ENCODE measurements at regions not wholly inside any gene's neighbourhood (a gene's known extent, or its start where the extent isn't known, plus 50 kb on each side); places are given as distances from the start of the nearest gene placed in this dataset.
A peak's percentile ranks its signal among the peaks of the same experiment; 100 is the strongest.

DNA sequence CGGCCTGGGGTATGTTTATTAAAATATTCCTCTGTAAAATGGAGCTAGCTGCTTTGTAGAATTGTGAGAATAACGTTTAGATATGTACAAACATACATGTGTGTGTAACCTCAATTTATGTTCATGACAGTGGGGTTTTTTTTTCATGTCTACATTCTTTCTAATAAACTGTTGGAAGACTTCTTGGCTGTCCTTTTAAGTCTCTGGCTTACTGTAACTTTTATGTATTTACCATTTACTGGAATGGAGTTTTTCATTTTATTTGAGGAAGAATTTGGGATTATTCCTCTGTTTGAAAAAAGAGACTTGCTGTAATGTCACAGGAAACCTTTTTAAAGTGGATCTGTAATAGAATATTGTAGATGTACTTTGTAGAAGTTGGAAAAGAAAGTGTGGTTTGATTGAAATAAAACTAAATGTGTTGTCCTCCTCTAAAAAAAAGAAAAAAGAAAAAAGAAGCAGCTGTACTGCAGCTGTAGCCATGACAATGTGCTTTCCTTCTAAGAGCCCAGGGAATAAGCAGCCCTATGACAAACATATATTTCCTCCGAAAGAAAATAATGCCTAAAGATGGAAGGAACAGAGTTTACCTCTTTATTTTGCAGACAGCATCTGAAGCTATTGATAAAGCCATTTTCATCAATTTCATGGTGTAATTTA, 71.2 kb upstream of the FREM1 start:
- Histone ChIP-seq H3K9me3 (no peaks in the 10 kb centered on the region), H3K36me3 (no peaks in the 10 kb centered on the region), H3K27me3 (no peaks in the 10 kb centered on the region), H3K4me1 (no peaks in the 10 kb centered on the region), H3K4me3 (no peak overlapping the region), H3K27ac (no peak overlapping the region)
- ATAC-seq: no peak
- intact Hi-C loops (cut with DNase I; ENCODE audit: low total_unique reads): no loop called here
- in situ Hi-C loops (cut with MboI; ENCODE audit: low sequenced_read_pairs in 4 of 4): no loop called here
- DNase-seq: no peak
- no peak for TF ChIP-seq POLR2A (IDR thresholded peaks at IDR 0.05)
- TF ChIP-seq, protein P1, sequence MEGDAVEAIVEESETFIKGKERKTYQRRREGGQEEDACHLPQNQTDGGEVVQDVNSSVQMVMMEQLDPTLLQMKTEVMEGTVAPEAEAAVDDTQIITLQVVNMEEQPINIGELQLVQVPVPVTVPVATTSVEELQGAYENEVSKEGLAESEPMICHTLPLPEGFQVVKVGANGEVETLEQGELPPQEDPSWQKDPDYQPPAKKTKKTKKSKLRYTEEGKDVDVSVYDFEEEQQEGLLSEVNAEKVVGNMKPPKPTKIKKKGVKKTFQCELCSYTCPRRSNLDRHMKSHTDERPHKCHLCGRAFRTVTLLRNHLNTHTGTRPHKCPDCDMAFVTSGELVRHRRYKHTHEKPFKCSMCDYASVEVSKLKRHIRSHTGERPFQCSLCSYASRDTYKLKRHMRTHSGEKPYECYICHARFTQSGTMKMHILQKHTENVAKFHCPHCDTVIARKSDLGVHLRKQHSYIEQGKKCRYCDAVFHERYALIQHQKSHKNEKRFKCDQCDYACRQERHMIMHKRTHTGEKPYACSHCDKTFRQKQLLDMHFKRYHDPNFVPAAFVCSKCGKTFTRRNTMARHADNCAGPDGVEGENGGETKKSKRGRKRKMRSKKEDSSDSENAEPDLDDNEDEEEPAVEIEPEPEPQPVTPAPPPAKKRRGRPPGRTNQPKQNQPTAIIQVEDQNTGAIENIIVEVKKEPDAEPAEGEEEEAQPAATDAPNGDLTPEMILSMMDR (IDR thresholded peaks at IDR 0.05 in 4 of 5, conservative IDR thresholded peaks at IDR 0.05 in 1 of 5): no peak

DNA sequence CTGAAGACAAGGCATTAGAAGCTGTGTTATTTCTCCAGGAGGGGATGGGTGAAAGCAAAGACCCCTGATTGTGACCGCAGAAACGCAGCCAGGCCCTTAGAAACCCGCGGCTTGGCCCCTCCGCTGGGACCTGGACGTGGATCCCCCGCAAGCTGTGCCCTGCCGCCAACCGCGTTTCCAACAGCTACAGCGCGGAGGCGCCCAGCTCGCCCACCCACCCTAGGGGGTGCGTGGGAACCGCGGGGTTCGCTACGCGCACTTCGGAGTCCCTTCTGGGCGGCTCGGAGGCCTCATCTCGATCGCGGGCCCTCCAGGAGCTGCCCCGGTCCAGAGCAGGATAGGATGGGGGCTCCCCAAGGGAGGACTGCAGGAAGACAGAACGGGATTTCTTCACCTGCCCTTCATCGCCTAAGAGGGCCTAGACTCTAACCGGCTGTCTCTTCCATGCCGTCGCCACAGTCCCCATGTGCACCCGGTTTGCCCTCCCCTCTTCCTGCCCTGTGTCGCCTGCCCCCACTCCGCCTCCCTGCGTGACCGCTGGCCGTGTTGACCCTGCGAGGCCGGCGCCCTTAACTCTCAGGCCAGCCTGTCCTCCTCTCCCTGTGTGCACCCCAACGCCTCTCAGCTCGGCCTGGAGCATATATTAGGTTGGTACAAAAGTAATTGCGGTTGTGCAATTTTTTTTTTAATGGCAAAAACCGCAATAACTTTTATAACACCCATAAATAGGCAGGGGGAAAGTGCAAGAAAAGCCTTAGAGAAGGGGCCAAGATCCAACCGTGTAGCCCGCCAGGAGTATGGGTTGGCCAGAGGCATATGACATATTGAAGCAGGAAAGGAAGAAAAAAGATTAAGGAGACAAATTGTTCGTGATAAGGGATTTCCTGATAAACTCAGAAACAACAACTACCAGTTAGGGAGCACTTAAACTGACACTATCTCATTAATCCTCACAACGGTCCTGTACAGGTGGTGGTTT, 68.1 kb upstream of the FREM1 start:
- Histone ChIP-seq H3K27me3 (no peaks in the 10 kb centered on the region), H3K4me1 (no peaks in the 10 kb centered on the region), H3K9me3 (no peaks in the 10 kb centered on the region), H3K4me3 (no peak overlapping the region), H3K36me3 (no peaks in the 10 kb centered on the region), H3K27ac (no peak overlapping the region)
- TF ChIP-seq, protein P1 (IDR thresholded peaks at IDR 0.05 in 4 of 5, conservative IDR thresholded peaks at IDR 0.05 in 1 of 5): no peak
- no peak for TF ChIP-seq POLR2A (IDR thresholded peaks at IDR 0.05)
- DNase-seq: no peak
- intact Hi-C loops (cut with DNase I; ENCODE audit: low total_unique reads) (no loop called here), in situ Hi-C loops (cut with MboI; ENCODE audit: low sequenced_read_pairs in 4 of 4) (no loop called here)
- no peak for ATAC-seq

DNA sequence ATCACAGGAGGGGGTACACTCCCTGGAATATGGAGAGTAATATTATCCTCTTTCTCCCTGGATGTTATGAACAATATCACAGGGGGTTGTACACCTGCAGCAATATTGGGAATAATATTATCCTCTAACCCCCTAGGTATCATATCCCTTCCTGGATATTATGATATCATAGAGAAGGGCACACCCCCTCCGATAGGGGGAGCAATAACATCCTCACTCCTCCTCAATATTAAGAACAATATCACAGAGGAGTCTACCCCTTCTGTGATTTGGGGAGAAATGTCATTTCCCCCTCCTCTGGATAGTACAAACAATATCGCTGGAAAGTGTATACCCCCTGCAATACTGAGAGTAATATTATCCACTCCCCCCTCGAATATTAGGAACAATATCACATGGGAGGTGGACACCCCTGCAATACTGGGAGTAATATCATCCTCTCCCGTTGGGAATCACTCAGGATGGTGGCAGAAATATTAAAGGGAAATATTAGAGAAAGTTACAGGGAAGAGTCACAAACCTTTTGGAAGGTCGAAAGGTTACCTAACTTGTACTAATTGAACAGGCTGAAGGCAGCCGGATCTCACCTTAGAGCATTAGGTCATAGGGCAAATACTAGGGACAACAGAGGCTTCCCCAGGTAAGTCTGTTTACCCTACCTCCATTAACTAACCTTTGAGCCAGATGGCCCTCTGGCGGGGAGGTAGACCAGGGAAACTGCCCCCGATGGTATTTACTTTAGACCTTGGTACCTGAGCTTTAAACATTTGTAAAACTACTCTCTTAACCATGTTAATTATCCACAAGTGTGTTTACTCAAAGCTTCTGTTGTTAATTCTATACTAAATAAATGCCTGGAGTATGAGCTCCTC, 57.5 kb upstream of the FREM1 start:
- H3K36me3 ChIP-seq: no peaks in the 10 kb centered on the region
- H3K27me3 ChIP-seq: no peaks in the 10 kb centered on the region
- intact Hi-C loops (cut with DNase I; ENCODE audit: low total_unique reads): no loop called here
- H3K27ac ChIP-seq: no peak overlapping the region
- TF ChIP-seq, protein P1 (IDR thresholded peaks at IDR 0.05 in 4 of 5, conservative IDR thresholded peaks at IDR 0.05 in 1 of 5): no peak
- TF ChIP-seq POLR2A (IDR thresholded peaks at IDR 0.05): no peak
- no peaks in the 10 kb centered on the region for H3K9me3 ChIP-seq
- no peaks in the 10 kb centered on the region for H3K4me1 ChIP-seq
- DNase-seq (no peak), ATAC-seq (no peak)
- no peak overlapping the region for H3K4me3 ChIP-seq
- in situ Hi-C loops (cut with MboI; ENCODE audit: low sequenced_read_pairs in 4 of 4): loop anchor here in 1 of 4 donors (25.0 kb wide), 1 partner anchor 95 kb away; no protein-coding TSS in a partner anchor

DNA sequence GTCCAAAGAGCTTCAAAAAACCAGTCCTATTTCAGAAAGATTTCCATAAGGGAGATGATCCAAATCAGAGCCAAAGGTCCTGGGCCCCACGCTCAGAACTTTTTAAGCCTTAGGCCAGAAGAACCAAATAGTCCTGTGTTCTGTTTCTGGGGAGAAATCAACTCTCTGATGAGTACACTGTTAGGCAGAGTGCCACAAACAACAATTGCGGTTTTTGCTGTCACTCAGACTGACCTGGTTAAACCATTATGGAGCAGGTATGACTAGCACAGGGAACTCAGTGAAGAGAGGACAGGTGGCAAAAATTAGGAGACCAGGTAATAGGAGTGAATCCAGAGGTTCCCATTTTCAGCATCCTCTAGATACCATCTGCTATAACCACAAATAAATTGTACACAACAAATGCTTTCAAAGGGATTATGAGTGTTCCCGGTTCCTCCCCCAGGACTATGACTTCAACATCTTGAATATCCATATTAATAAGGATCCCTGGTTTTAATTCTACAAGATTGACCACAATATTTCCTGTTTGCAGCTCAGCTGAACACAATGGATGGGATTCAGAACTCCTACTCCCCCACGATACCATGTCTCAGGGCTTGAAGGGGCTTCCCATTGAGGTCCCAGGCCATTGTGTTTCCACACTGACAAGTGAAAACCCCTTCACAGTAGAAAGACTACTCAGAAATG, 52.1 kb upstream of the FREM1 start:
- ATAC-seq: no peak
- H3K27me3 ChIP-seq: no peaks in the 10 kb centered on the region
- no peaks in the 10 kb centered on the region for H3K4me1 ChIP-seq
- no peak for TF ChIP-seq POLR2A (IDR thresholded peaks at IDR 0.05)
- TF ChIP-seq, protein P1 (IDR thresholded peaks at IDR 0.05 in 4 of 5, conservative IDR thresholded peaks at IDR 0.05 in 1 of 5): no peak
- H3K36me3 ChIP-seq: no peaks in the 10 kb centered on the region
- in situ Hi-C loops (cut with MboI; ENCODE audit: low sequenced_read_pairs in 4 of 4): loop anchor here in 1 of 4 donors (25.0 kb wide), 1 partner anchor 100 kb away; no protein-coding TSS in a partner anchor
- H3K27ac ChIP-seq: peak overlapping the region in 1 of 4 donors; percentile 25
- H3K9me3 ChIP-seq: no peaks in the 10 kb centered on the region
- intact Hi-C loops (cut with DNase I; ENCODE audit: low total_unique reads): no loop called here
- no peak overlapping the region for H3K4me3 ChIP-seq
- DNase-seq: no peak
